EL (cell line): ENCODE measurements at regions not wholly inside any gene's neighbourhood (a gene's known extent, or its start where the extent isn't known, plus 50 kb on each side); places are given as distances from the start of the nearest gene placed in this dataset.
"Not testable (repeated sequence)": the region's sequence is repeated elsewhere in the genome, so short reads cannot be mapped to it uniquely, and the experiment has no call there.

Experiments used
- DNase-seq: peaks from one replicate; pipeline ENCODE4 v3.0.0-alpha.2; 2016

DNA sequence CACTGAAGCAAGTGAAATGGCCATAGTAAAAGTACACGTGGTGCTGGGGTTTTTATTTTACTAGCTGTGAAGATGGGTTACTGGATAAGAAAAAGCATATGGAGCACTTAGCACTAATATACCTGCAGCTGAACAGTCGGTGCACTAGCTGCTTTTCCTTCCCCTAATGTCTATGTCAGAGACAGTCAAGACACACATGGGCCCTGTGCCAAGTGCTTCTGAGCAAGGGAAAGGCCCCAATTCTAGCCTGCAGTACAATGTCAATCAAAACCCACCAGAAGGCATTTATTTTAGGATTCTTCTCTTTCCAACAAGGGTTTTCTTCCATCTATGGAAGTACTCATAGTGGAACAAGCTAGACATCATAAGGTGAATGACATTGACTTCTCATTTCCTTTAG, 716.7 kb downstream of the CCSER2 start:
- no peak for DNase-seq

DNA sequence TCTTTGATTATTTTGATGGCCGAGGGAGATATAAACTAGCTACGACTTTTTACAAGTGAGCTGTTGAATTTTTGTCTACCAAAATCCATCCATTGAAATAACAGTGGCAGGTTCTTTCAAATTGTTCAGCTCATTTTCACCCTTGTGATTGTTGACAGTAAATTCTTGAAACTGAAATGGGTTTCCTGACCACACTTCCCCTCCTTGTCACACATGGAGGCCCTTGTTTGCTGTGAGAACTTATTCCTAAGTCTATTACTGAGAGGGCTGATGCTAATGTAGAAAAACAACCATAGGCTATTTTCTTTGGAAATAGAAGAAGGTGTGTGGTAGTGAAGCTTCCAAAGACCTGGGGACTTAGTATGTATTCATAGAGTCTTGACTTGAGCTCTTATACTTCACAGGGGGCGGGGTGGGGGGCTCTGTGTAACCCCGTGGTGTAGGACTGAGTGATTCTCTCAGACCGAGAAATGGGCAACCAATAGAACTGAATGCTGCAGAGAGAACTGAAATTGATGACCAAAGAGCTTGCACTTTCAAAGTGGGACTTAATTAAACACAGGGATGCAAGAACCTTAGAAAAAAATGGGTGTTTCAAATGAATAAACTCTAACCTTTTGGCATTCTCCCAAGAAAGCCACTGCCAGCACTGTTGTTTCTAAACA, 718.9 kb downstream of the CCSER2 start:
- DNase-seq = no peak

DNA sequence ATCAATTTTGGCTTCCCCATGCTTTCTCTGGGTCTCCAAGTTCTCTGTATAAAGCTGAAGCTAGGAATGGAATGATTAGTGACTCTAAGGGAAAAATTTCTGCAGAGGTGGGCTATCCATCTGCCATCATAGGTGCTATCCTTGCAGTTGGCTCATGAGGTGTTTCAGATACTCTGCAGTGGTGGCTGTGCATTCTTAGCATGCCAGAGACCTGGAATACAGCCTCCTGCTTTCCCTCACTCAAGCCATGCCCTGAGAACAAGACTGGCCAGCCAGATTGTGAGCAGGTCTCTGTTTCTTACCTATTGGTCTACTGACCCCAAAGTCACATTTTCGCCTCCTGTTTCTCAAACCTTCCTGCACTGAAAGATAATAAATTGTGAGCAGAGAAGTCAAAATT, 719.6 kb downstream of the CCSER2 start:
- no peak for DNase-seq

DNA sequence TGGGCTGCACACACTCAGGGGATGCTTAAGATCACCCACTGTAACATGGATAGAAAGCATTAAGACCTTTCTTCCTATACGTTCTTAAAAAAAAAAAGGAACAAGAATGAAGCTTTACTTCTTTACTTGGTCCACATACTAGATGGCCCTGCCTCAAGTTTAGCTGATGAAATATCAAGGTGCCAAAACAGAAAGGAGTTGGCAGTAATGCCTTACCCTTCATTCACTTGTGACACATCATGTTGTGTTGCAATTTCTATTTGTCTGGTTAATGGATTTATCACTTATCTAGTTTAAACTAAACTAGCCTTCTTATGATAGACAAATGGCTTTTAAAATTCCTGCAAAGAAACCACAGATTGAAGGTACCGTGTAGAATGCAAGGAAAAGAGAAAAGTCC, 720.3 kb downstream of the CCSER2 start:
- DNase-seq = no peak

DNA sequence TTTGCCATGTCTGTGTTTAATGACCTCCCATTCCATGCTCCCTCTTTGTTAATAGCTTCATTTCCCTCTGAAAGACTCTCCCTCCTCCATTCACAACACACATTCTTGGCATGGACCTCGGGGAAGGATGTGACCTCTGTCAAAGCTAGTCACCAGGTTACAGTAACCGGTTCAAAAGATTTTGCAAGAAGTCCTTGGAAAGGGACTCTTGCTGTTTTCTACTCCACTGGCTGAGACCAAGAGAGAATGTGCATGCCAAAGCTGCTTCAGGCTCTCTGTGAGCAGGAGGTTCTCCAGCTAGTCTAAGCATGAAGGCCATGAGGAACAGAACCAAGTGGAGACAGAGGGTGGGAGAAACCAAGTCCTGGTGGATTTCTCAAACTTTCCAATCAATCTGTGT, 732.6 kb downstream of the CCSER2 start:
- no peak for DNase-seq

DNA sequence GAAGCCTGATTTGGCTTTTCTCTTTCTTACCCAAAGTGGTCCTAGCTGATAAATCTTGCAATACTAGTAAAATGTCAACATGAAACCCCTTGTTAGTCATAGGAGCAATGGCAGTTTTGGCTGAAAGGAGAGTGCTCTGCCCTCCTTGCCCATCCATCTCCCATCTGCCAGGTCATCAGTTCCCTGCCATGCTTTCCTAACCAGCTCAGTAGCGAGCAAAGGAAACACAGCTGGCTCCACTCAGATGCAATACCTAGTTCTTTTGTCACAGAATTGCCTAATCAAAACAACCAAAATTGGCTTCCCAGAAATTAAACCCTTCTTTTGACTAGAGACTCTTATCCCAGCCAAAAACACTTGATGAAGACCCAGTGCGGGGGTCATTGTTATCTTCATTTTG, 733.0 kb downstream of the CCSER2 start:
- no peak for DNase-seq

DNA sequence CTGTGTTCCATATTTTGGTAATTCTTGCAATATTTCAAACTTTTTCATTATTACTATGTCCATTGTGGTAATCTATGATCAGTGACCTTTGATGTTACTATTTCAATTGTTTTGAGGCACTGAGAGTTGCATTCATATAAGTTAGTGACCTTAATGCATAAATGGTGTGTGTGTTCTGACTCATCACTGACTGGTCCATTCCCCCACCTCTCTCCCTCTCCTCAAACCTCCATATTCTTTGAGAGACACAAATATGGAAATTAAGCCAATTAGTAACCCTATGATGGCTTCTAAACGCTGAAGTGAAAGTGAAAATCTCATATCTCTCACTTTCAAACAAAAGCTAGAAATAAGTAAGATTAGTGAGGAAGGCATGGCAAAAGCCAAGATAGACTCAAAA, 739.6 kb downstream of the CCSER2 start:
- no peak for DNase-seq

DNA sequence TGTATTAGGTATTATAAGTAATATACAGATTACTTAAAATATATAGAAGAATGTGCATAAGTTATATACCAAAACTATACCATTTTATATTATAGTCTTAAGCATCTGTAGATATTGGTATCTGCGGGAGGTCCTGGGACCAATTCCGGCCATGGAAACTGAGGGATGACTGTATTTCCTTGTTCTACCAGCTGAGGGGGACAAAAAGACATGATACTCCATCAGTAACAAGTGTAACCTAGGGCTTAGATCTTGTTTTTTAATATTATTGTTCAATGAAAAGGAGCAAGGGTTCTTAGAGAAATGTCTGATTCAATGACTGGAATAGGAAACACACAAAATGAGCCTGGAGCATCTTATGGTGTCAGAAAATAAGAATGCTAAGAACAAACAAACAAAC, 752.5 kb downstream of the CCSER2 start:
- DNase-seq = no peak

DNA sequence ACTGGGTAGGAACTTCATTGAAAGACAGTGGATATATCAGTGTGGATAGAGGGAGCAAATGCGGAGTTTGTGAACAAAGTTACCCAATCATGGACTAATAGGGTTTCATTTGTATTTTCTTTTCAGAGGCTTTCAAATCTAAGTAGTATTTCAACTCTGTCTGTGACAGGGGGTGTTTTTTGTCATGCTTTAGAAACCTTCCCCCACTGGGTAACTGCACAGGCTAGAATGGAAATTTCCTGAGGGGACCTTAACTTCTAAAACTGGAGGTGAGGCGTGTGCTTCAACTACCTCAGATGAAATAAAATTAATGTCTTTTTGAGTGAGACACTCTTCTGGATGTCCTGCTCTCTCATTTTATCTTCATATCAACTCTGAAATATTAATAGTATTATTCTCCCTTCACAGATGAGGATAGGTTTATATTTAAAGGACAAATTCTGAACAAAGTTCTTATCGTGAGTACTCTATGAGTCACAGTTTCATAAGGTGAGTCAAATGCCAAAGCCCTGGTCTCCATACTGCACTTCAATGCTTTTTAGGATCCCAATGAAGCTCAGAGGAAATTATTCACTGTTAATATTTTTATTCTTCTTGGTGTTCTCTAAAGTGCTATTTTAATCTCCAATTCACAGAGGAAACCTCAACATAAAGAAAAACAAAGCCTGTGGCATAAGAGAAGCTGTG, 770.6 kb downstream of the CCSER2 start:
- DNase-seq = no peak

DNA sequence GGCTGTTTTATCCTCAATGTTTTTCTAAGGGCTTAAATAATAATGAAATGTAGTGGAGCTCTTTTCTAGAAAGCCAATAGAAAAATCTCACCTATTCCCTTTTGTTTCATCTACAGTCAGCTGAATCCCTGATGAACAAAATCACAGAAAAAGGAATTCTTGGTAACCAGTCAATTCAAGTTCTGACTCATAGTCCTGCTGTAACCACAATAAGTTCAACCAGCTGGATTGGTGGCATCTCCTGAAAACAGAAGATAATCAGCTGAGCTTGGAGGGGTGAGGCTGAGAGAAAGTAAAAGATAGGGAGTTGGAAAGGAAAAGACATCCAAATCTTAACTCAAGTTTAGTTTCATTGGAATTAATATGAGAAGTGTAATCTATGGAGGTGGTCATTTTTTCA, 772.1 kb downstream of the CCSER2 start:
- no peak for DNase-seq

DNA sequence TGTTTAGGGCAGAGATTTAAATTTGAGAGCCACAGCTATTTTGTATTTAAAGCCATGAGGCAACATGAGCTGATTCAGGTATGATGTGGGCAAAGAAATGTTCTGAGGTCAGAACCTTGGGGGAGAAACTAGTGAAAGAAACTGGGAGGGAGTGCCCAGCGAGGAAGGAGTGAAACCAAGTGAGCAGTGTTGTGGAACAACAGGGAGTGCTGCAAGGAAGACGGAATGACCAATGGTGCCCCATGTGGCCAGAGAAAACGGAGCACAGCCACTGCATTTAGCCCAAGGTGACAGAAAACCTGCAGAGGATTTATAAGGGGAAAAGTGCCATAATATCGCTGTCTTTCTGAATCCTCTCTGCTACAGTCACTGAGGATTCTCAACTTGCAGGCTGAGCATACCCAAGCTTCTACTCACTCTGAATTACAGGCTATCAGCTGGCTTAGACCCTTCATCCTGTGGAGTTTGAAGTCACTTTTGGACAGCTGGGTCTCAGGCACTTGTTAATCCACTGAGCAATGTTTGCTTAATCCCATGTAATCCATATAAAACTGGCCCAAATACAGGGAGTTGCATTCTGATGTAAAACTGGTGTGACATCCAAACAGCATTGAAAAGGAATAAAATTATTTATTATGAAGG, 777.3 kb downstream of the CCSER2 start:
- DNase-seq = no peak

DNA sequence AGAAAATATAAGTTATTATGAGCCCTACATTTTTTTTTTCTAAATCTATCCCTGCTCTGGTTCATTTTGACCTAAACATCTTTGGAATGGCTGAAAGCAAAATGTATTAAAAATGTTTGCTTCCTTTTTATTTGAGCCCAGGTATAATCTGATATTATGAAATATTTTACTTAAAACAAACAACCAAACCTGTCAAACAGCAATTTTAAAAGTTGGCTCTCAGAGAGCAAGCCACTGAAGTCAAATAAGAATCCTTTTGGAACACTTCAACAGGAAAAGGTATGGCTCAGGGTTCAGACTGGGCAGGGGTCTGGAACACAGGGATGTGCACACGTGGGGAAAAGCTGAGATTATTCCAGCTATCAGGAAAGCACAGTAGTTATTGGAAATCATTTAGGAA, 782.9 kb downstream of the CCSER2 start:
- DNase-seq = no peak

DNA sequence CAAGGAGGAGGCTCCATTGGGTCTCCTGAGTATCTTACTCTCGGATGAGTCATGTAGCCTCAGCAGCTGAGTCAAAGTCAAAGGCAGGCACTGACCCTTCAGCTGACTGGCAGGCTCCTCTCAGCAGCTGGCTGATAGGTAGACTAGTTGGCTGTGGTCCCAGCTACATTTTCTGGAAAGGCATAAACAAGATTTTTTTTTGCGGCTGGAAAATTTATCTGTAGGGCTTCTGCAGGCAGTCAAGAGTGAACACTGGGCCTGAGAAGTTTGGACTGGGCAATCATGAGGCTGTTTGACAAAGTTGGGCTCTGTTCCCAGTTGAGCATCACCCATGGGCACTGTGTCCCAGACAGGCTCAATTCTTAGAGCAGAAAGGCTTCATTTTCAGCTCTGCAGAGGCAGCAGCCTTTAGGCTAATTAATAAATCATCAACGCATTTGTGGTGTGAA, 796.2 kb downstream of the CCSER2 start:
- no peak for DNase-seq

DNA sequence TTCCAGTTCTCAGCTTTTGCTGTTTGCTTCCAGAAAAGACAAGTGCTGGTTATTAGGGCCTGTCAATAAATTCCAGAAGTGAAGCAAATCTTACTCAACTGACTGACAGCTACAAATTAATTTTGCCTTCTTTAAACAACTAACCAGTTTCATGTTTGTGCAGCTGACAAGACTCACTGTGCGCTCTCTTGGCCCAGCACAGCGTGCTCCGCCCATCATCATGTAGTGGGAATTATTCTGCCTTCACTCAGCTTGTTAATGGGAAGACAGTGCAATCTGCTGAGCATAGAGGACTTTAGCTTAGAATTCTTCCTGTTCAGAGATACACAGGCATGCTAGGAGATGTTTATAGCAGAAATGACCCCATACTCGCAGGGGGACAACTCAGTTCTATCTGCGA, 808.9 kb downstream of the CCSER2 start:
- no peak for DNase-seq

DNA sequence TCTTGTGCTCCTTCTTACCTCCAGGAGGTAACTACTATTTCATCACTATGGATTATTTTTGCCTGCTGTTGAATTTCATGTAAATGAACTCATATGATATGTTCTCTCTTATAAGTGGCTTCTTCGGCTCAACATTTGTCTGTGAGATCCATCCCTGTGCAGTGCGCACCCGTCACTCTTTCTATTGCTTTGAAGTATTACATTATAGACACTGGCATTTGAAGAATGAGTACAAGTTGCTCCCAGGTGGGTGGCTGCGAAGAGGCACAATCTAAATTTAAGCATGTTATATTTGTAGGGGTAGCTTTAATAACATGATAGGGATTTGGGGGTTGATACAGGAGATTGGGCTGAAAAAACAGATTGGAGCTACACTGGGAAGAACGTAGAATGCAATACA, 809.7 kb downstream of the CCSER2 start:
- no peak for DNase-seq

DNA sequence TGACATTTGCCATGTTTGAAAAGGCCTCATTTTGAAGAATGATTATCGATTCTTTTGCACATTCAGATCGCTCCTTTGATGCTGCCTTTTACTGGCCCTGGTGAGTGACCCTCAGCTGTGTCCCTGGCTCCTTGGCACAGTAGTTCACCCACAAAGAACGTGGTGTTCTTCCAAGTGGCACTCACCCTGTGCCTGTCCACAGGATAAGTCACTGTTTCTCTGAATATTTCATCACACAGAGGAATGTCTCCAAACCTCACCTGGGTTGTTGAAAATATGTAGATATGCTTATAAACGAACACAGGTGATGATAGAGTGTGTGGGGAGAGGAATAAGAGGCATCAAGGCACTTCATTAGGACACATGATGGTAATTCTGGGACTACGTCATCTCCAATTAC, 810.7 kb downstream of the CCSER2 start:
- no peak for DNase-seq

DNA sequence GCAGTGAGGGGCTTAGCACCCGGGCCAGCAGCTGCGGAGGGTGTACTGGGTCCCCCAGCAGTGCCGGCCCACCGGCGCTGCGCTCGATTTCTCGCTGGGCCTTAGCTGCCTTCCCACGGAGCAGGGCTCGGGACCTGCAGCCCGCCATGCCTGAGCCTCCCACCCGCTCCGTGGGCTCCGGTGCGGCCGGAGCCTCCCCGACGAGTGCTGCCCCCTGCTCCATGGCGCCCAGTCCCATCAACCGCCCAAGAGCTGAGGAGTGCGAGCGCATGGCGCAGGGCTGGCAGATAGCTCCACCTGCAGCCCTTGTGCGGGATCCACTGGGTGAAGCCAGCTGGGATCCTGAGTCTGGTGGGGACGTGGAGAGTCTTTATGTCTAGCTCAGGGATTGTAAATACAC, 813.1 kb downstream of the CCSER2 start:
- not testable (repeated sequence) for DNase-seq

DNA sequence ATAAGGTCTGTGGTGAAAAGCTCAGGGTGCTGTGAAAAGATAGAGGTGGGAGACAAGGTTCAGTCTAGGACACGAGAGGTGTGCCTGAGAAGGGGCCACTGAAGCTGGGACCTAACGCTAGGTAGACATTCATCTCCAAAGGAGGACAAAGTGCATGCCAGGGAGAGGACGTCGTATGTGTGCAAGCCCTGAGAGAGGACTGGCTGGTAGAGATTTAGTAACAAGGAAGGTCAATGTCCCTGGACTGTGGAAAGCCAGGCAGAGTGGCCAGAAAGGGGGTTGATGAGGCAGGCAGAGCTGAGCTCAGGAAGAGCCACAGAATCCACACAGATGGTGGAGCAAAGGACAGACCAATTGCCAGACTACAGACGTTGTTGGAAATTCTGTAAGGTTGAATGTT, 817.6 kb downstream of the CCSER2 start:
- DNase-seq = no peak

DNA sequence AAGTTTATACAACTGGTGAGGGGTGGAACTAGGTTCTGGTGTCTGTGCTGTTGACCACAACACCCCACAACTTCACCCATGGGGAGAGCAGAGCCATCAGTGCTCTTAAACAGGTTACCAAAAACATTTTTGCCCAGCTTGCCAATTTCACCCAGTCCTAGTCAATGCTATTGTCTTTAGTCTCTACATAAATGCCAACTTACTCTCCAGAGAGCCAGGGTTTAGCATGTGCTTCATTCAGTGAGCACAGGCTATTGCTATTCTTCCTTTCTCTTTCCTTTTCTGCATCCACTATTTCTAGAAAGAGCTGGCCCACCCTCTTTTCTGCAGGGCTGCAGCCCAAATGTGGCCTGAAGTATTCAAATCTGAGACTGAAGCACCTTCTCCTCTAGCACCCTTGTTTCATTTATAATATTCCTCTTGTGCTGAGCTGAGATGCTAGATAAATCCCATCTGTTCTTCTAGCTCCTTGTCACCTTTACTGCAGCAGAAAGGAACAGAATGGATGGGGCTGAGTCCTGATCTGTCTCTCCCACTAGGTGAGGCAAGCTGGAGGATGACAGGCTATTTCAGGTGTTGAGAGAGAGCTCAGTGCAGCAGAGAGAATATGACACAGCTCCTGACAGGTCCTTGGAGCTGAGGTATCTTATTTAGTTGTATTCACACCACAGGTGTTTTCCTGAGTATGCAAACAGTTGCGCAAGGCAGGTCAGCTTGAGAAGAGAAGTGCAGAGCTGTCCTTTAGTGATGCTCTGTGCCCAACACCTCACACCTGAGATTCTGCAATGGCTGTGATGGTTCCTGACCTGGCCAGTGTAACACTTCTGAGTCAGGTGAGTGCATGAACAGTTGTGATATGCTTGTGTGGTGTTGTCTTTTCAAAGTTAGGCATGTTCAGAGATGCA, 819.2 kb downstream of the CCSER2 start:
- no peak for DNase-seq

DNA sequence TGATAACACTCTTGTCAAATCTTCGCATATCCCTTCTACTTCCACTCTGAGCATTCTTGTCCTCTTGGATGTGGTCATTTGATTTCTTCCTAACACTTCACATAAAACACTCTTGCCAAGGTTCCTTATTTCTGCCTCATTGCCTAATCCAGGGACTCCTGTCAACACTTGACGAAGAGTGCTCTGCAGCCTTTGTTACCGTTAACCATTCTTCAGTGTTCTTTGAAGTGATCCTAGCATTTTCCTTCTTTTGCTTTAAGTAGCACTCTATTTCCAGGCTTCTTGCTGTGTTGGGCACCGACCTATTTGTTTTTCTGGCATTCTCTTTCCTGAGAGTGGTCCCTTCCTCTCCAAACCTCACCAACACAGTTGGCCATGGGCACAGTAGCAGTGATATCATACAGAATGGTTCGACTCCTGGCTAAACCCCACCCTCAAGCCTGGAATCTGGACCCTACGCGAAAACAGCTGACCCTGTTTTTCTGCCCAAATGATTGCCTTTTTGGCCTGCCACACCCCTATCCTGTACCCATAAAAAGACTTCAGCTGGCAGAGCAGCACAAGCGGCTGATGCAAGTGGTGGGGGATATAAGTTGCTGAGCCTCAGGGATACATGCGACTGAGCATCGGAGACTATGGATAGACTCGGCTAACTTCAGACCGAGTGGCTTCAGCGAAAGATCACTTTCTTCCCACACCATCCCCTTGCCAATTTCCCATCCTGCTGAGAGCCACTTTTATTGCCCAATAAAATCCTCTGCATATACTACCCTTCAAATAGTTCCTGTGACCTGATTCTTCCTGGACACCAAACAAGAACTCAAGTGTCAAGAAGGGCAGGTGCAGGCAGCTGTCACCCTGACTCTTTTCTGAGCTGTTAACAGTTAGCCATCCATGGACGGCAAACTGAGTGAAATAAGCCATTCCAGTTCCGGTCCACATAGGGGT, 820.6 kb downstream of the CCSER2 start:
- DNase-seq = no peak

DNA sequence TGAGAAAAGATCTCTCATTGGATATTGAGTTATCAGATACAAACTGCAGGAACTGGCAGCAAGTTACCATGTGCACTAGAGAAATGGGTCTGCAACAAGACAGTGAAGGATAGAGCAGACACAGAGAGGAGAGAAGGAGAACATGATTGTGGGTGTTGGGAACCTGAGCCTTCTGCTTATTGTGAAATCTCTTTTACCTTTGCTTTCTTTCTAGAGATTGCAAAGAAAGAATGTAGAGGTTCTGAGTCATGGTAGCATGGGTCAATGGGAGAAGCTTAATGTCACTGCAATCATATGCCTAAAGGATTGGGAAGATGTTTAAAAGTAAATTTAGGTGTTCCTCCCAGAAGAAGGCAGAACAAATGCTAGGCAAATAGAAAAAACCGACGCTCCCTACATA, 821.4 kb downstream of the CCSER2 start:
- DNase-seq = no peak

DNA sequence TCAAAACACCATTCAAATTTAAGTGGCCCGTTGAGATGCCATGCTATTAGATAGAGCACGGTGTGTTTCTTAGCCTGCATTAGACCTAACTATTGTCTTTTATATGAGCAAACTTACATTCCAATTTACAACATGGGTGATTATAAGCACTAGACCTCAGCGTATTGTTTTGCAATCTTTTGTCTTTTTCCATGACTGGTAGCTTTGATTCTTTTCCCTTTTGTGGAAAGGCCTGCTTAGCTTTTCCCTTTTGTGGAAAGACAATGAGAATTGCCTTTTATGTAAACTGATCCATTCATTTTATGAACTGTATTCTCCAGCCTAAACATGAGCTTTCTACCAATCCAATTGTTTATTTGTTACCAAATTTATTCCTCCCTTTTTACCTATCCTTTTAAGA, 823.1 kb downstream of the CCSER2 start:
- no peak for DNase-seq
